Stimulated activated naive CD8-positive, alpha-beta T cell treated with anti-CD3 and anti-CD28 coated beads, Interleukin-15, Interleukin-2, amounts not matched to agents 100 U/mL and 50 U/mL, for 24 hours (primary cell): ENCODE measurements at regions not wholly inside any gene's neighbourhood (a gene's known extent, or its start where the extent isn't known, plus 50 kb on each side); places are given as distances from the start of the nearest gene placed in this dataset.

Experiments
- ATAC-seq: fragments of 150-1000 bp; cut with Tn5 transposase; one replicate; pipeline ENCODE4 v1.10.0; 2021
- DNase-seq: peaks from one replicate; pipeline ENCODE4 v3.0.0; 2021

DNA sequence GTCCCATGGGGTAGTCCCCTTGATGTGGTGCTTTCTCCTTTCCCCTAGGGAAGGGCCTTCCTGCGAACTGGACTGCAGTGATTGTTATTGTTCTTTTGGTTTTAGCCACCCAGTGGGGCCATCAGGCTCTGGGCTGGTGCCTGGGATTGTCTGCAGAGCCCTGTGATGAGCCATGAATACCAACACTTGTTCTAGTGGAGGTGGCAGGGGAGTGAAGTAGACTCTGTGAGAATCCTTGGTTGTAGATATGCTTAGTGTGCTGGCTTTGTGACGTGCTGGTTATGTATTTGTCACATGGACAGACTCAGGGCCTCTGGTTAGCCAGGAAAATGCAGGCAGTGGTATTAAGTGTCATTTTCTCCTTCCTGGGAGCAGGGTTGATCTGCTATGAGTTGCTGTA is 51.8 kb upstream of the NDUFB4 start:
- no peak for ATAC-seq
- no peak for DNase-seq

DNA sequence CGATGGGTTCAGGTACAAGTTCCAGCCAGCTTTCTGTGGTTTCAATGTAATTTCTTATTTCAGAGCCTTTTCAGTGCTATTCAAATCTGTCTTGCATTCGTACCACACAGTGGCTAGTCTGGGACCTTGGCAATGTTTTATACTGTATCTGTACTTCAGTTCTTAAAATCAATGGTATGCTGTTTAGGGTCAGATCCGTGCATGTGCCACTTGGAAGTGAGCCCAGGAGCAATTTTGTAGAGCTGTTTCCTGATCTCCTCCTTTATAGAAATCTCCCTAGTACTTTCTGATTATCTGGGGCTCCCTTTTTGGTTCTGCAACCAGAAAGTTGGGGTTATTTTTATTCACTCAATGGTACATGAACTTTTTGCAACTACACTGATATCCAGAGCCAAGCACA is 59.5 kb upstream of the NDUFB4 start:
- DNase-seq (no peak), ATAC-seq (no peak)

DNA sequence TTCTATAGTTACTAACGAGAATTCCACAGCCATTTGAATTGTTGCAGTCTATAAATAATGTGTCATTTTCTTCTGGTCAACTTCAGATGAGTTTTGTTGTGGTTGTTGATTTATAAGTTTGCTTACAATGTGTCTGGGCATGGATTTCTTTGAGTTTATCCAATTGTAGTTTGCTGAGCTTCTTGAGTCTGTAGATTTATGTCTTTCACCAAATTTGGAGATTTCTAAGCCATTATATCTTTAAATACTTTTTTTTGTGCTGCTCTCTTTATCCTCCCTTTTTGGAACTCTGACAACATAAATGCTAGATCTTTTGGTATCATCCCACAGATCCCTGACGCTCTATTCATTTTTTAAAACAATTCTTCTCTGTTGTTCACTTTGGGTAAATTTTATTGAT is 63.2 kb upstream of the NDUFB4 start:
- DNase-seq (no peak), ATAC-seq (no peak)

DNA sequence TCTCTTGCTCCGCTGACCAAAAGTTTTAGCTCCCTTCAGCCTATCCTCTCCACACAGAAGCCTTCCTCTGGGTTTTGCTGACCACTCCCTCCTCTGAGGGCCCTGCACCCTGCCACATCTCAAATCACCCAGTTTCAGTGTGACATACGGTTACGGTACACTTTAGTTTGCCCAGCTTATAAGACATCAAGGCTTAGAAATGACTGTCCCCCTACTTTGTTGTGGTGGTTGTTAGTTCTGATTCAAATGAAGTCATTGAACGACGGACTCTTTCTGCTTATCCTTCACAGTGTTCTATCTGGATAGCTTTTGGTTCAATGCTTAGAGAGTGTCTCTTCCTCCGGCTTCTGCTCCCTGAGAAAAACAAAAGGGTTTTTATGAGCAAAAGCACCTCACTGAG is 68.0 kb upstream of the NDUFB4 start:
- DNase-seq (no peak), ATAC-seq (no peak)

DNA sequence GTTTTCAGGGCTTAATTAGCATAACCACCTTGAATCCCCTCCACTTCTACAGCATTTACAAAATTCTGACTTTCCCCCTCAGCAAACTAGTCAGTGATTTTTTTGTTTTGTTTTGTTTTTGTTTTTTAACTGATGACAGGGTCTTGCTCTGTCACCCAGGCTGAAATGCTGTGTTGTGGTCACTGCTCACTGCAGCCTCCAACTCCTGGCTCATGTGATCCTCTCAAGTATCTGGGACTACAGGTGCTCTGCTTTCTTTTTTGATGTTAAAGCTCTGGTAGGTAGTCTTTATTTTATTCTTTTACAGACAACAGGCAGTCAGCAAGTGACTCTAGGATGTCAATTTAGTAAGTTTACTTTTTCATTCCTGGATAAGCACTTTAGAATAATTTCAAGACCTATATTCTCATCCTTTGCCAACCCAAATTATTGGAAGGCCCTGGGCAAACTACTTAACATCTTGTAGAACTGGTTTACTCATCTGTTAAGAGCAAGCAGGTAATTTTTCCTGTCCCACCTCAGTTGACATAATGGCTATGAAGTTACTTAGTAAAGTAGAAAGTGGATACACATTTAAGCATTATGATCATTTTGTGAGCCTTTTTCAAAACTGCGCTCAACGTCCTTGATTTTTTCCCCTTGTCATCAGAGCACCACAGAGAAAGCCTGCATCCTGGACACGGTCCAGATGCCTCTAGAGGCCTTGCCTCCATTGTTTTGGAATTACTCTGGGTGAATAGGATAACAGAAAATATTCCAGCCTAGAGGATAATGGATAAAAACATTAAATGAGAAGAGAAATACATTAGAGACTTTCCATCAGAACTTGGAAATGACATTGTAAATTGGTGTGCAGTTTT is 69.9 kb upstream of the NDUFB4 start:
- DNase-seq (no peak), ATAC-seq (no peak)

DNA sequence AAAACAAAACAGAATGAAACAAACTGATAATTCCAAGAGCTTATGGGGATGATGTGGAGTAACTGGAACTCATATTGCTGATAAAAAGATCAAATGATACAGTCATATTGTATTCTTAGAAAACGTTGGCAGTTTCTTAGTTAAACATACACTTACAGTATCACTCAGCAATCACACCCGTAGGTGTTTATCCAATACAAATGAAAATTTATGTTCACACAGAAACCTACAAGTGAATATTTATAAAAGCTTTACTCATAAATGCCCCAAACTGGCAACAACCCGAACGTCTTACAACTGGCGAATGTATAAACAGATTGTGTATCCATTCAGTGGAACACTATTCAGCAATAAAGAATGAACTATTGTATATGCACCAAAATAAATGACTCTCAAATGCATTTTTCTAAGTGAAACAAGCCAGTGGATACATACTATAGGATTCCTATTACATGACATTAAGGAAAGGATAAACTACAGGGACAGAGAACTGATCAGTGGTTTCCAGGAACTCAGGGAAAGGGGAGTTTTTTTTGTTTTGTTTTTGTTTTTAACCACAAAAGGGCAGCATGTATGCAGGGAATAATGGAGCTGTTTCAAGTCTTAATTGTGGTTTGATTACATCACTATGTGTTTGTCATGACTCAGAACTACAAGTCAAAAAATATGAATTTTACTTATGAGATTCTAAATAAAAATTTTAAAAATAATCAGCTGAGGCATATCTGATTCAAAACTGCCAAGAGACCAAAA is 71.8 kb upstream of the NDUFB4 start:
- ATAC-seq: no peak
- DNase-seq: no peak

DNA sequence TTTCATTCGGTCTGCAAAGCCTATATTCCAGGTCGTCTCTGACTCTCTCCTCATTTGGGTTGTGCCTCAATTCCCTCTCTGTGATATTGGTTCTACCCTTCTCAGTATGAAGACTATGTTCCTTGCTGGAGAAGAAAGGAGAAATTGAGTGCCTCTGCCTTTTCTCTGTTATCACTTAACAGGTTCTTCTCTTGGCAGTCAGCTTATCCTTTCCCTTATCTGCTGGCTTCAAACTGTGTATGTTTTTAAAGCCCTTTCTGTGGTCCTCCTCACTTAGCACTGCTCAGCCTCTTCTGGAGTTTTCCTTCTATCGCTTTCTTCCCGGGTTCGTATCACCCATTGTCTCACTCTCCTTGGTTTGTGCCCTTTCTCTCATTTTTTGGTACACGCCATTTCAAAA is 65.3 kb upstream of the FSTL1 start:
- ATAC-seq: no peak
- DNase-seq: no peak

DNA sequence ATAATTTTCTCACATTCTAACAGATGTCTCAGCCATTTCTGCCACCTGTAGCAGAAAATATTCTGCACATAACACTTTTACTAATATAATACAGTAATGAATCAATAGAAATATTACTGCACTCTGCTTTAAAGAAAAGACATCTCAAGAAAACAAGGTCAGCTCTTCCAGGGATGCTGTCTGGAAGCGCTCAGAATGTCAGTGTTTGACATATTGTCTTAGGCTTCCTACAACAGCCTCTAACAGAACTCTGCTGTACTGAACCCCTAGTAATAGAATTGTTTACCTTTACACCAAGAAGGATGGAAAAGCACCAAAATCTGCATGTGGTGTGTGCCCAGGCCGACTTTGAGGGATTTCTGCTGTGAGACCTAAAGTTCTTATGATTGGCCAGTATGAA is 61.9 kb upstream of the FSTL1 start:
- no peak for DNase-seq

DNA sequence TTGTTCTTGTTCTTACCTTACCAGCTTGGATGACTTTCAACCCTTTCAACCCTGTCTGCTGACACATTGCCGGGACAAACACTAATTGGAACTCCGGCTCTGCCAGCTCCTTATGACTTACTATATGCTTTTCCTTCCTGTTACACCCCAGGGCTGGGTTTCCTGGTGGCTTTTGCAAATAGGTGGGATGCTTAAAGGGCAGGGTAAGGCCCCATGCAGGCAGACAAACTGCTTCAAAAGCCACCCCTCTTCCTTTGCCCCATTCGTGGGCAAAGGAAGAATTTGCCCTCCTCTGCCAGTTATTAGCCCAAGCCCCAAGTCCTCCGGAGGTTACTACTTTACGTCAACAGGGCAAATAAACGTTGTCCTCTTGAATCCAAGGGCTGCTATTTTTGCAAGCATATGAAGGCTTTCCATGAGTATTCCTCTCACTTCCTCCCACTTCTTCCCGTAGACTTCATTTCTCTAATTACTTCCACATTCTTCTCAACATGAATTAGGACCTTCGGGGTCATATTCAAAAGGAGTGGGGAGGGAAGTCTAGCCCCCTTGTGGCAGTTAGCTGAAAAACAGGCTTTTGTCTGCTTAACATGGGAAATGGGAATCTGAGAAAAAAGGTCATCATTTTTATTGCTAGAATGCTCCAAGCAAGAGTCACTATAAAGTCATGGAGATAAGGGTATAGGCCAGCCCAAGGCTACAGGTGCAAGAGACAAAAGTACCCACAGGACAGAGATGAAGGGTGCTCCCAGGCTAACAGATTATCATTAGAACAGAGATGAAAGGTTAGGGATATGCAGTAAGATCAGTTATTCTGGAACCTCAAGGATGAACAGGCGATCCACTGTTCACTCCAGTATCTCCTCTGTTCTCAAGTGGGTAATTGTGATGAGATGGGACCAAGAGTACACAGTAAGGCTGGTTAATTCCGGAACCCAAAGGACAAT is 56.3 kb upstream of the FSTL1 start:
- DNase-seq (peak; percentile 5), ATAC-seq (no peak)

More for the DNA sequence above, 61.9 kb upstream of the FSTL1 start:
- no peak for ATAC-seq

DNA sequence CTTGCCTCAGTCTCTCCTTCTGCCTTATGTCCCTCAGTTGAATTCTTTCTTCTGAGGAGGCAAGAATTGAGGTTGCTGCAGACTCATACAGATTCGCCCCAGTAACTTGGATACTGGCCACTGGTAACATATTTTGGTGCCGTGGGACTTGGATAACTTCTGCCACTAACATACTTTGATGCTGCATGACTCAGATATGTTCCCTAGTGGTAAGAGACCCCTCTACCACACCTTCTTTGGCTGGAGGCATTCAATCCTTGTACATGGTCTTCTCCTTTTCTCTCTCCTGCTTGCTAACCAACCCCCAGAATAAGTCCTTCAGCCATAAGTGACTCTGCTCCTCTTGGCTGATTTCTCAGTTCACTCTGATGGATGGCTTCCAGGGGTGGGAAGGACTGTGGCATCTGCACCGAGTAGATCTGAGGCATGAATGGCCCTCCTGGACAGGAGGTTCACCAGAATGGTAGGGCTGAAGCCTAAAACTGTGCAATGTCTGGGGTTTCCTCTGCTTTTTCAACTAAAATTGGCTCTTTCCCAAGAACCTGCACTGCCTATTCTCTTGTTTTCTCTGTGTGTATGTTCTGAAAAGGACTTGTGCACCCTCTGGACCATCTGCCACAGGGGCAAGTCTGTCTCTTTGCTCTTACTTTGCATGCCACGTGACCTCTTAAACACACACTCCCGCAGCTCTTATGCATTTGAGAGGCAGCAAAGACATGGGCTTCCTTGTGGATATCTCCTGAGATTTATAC is 55.5 kb upstream of the FSTL1 start:
- DNase-seq (no peak), ATAC-seq (no peak)

DNA sequence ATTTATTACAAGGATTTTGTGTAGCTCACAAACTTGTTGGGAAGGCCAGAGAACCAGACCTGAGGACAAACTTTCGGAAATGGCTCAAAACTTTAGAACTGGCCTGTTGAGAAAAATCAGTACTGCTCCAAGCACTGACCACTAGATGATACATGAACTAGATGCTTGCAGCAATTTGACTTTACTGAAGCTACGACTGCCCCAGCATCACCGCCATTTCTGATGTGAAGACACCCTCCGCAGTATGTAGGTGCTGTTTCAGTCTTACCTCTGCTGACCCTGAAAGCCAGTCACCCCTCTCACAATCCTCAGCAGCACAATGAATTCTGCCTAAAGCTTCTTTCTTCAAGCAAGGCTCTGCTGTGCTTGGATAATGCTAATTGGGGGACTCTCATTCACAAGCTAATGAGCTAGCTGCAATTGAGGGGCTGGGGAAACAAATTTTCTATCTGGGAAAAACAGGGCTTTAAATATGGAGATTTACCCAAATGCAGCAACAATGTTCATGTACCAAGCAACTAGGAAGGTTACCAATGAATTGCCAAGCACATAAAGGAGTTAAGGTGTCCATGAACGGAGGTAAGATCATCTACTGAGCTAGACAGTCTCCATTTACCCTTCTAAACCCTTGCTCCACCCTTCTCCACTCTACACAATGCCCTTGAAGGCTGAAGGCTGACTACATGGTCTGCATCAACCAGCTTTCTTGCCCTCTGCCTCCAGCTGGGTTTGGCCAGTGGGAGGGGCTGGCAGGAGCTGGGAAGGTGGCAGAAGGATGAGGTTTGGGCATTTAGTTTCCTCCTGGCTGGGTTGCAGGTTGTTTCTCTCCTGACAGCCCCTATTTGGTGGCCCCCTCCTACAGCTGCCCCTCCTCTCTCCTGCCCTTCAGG is 53.2 kb upstream of the FSTL1 start:
- ATAC-seq (no peak), DNase-seq (no peak)

DNA sequence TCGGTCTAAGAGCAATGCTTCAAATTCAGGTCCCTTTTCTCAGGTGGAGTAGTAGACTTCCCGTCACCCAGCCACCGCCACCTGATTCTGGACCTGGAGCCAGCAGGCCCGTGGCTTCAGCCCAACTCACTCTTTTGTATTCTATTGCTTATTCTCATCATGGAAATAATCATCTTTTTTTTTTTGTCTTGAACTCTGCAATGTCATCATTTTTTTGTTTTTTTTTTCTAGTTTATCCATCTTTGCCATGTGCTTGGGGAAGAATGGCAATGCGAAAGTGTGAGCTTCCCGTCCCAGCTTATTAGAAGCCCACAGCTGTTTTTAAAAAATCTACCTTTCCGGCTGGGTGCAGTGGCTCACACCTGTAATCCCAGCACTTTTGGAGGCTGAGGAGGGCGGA is 51.3 kb upstream of the FSTL1 start:
- DNase-seq: no peak
- ATAC-seq: no peak
